Liver (tissue), 8 donors: ENCODE measurements at regions not wholly inside any gene's neighbourhood (a gene's known extent, or its start where the extent isn't known, plus 50 kb on each side); places are given as distances from the start of the nearest gene placed in this dataset.
A peak's percentile ranks its signal among the peaks of the same experiment; 100 is the strongest.

ENCODE experiments used
- DNase-seq: peaks from one replicate; pipeline ENCODE4 v3.0.0-alpha.2; 2017; ENCODE audit warnings: low spot score
- H3K27ac ChIP-seq, 2 donors: one replicate each; pipeline ENCODE4 v1.7.0; 2013; ENCODE audit warnings: inconsistent platforms in 2 of 2, low read length in 2 of 2, control low read depth in 1 of 2, low read depth in 1 of 2, mild to moderate bottlenecking in 1 of 2
- H3K27me3 ChIP-seq, 4 donors: one replicate each; pipeline versions ENCODE4 v1.6.1 to v1.7.0; 2013; ENCODE audit warnings: low read length in 3 of 4, inconsistent platforms in 1 of 4, mild to moderate bottlenecking in 1 of 4, moderate library complexity in 1 of 4; ENCODE audit not compliant: control insufficient read depth in 4 of 4, insufficient read depth in 4 of 4
- H3K36me3 ChIP-seq, 4 donors: one replicate each; pipeline versions ENCODE4 v1.6.1 to v1.7.0; 2013; ENCODE audit warnings: low read length in 3 of 4, mild to moderate bottlenecking in 3 of 4, low read depth in 1 of 4, moderate library complexity in 1 of 4; ENCODE audit not compliant: control insufficient read depth in 4 of 4, insufficient read depth in 3 of 4
- H3K4me1 ChIP-seq, 4 donors: one replicate each; pipeline versions ENCODE4 v1.6.1 to v1.7.0; 2013; ENCODE audit warnings: low read length in 3 of 4, mild to moderate bottlenecking in 3 of 4, moderate library complexity in 1 of 4; ENCODE audit not compliant: control insufficient read depth in 4 of 4, insufficient read depth in 4 of 4
- H3K4me3 ChIP-seq, 3 donors: one replicate each; pipeline versions ENCODE4 v1.6.1 to v1.7.0; 2013; ENCODE audit warnings: low read length in 3 of 3, control low read depth in 1 of 3, low read depth in 1 of 3, mild to moderate bottlenecking in 1 of 3
- H3K9ac ChIP-seq, 2 donors: one replicate each; pipeline ENCODE4 v1.7.0; 2013; ENCODE audit warnings: low read length in 2 of 2, mild to moderate bottlenecking in 2 of 2, moderate library complexity in 2 of 2, control low read depth in 1 of 2, low read depth in 1 of 2
- H3K9me3 ChIP-seq, 4 donors: one replicate each; pipeline versions ENCODE4 v1.6.1 to v1.7.0; 2013; ENCODE audit warnings: low read length in 3 of 4; ENCODE audit not compliant: control insufficient read depth in 4 of 4
- EGR1 ChIP-seq, 2 donors: IDR thresholded peaks; 2 replicates each; pipeline ENCODE4 v1.6.1; 2016 to 2018; ENCODE audit warnings: antibody characterized with exemption in 2 of 2, low read depth in 2 of 2
- FOXA1 ChIP-seq: IDR thresholded peaks from 2 replicates; pipeline ENCODE4 v1.6.1; 2016; ENCODE audit warnings: antibody characterized with exemption
- FOXA2 ChIP-seq: IDR thresholded peaks from 2 replicates; pipeline ENCODE4 v1.6.1; 2016; ENCODE audit warnings: antibody characterized with exemption
- GABPA ChIP-seq, 2 donors: IDR thresholded peaks in 1 of 2; conservative IDR thresholded peaks in 1 of 2; 2 replicates each; pipeline ENCODE4 v1.6.1; 2016; ENCODE audit warnings: antibody characterized with exemption in 2 of 2, mild to moderate bottlenecking in 1 of 2, moderate library complexity in 1 of 2
- HNF4A ChIP-seq, 2 donors: conservative IDR thresholded peaks; 2 replicates each; pipeline ENCODE4 v1.6.1; 2016; ENCODE audit warnings: antibody characterized with exemption in 2 of 2, mild to moderate bottlenecking in 2 of 2
- JUND ChIP-seq, 2 donors: IDR thresholded peaks; 2 replicates each; pipeline ENCODE4 v1.6.1; 2016; ENCODE audit warnings: antibody characterized with exemption in 2 of 2
- NR2F2 ChIP-seq: IDR thresholded peaks from 2 replicates; pipeline ENCODE4 v1.6.1; 2016; ENCODE audit warnings: antibody characterized with exemption
- RAD21 ChIP-seq, 2 donors: IDR thresholded peaks; 2 replicates each; pipeline ENCODE4 v1.6.1; 2016; ENCODE audit warnings: antibody characterized with exemption in 2 of 2, mild to moderate bottlenecking in 2 of 2
- RXRA ChIP-seq, 2 donors: IDR thresholded peaks; 2 replicates each; pipeline ENCODE4 v1.6.1; 2017 to 2018; ENCODE audit warnings: antibody characterized with exemption in 2 of 2, mild to moderate bottlenecking in 1 of 2
- SP1 ChIP-seq: IDR thresholded peaks from 2 replicates; pipeline ENCODE4 v1.6.1; 2018; ENCODE audit warnings: antibody characterized with exemption, mild to moderate bottlenecking
- TAF1 ChIP-seq: conservative IDR thresholded peaks from 2 replicates; pipeline ENCODE4 v1.6.1; 2016; ENCODE audit warnings: antibody characterized with exemption, mild to moderate bottlenecking
- YY1 ChIP-seq: IDR thresholded peaks from 2 replicates; pipeline ENCODE4 v1.6.1; 2016; ENCODE audit warnings: antibody characterized with exemption, mild to moderate bottlenecking
- WGBS: extraction: QIAGEN DNeasy Blood & Tissue Kit; methylation state at CpG from one replicate; pipeline ENCODE4 v1.1.7; 2013; 5-methylcytosine and 5-hydroxymethylcytosine counted together
- TF ChIP-seq, protein P1 (sequence below): IDR thresholded peaks from 2 replicates; pipeline ENCODE4 v1.6.1; 2016; ENCODE audit warnings: antibody characterized with exemption
- TF ChIP-seq, protein P2 (sequence below): IDR thresholded peaks from 2 replicates; pipeline ENCODE4 v1.6.1; 2016; ENCODE audit warnings: antibody characterized with exemption
- TF ChIP-seq, protein P3 (sequence below): fragments of 150-350 bp; IDR thresholded peaks from 2 replicates; pipeline ENCODE4 v1.5.1; 2017; ENCODE audit warnings: improper control_type of control experiment, low read depth, low read length; ENCODE audit not compliant: missing input control
- TF ChIP-seq, protein P4 (sequence below): IDR thresholded peaks from 2 replicates; pipeline ENCODE4 v1.6.1; 2016; ENCODE audit warnings: antibody characterized with exemption
- TF ChIP-seq, protein P5 (sequence below): IDR thresholded peaks from 2 replicates; pipeline ENCODE4 v1.6.1; 2016; ENCODE audit warnings: antibody characterized with exemption, mild to moderate bottlenecking
- donor health status: healthy.
- donor health status: healthy.
- donor health status: healthy.
- donor health status: healthy.
- donor health status: healthy.

DNA sequence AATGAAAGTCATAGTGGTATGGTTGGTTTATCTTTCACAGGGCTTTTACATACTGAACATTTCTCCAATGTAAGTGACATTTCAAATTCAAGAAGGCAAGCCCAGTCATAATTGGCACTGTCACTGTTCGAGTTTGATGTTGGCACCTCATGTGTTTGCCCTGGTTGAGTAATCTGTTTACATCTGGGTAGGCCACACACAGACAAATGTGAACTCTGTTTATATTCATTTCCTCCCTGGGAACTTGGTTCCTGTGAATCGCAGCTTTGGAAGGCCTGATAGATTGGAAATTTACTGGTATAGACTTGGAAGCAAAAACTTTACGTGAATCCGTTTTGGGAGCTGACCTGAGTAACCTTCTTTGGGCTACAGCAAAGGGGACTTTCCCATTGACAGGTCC is 395.2 kb upstream of the AZI2 start:
- Histone ChIP-seq H3K27me3 (no peaks in the 10 kb centered on the region), H3K4me1 (peaks cover 0 to 13% (median 4%) of the 10 kb centered on the region in 4 donors), H3K27ac (peak overlapping the region in 1 of 2 donors; percentile 42), H3K9me3 (no peaks in the 10 kb centered on the region), H3K36me3 (no peaks in the 10 kb centered on the region), H3K4me3 (no peak overlapping the region), H3K9ac (no peak overlapping the region)
- TF ChIP-seq TAF1 = no peak
- peak; percentile 35 to 73 for TF ChIP-seq HNF4A (conservative IDR thresholded peaks at IDR 0.05)
- peak; percentile 94 for TF ChIP-seq FOXA2
- TF ChIP-seq RXRA (IDR thresholded peaks at IDR 0.05) = peak; percentile 41 to 77
- TF ChIP-seq, protein P1, sequence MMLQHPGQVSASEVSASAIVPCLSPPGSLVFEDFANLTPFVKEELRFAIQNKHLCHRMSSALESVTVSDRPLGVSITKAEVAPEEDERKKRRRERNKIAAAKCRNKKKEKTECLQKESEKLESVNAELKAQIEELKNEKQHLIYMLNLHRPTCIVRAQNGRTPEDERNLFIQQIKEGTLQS = no peak
- TF ChIP-seq YY1 = peak; percentile 63
- TF ChIP-seq, protein P2, sequence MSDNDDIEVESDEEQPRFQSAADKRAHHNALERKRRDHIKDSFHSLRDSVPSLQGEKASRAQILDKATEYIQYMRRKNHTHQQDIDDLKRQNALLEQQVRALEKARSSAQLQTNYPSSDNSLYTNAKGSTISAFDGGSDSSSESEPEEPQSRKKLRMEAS = peak; percentile 62
- TF ChIP-seq, protein P3, sequence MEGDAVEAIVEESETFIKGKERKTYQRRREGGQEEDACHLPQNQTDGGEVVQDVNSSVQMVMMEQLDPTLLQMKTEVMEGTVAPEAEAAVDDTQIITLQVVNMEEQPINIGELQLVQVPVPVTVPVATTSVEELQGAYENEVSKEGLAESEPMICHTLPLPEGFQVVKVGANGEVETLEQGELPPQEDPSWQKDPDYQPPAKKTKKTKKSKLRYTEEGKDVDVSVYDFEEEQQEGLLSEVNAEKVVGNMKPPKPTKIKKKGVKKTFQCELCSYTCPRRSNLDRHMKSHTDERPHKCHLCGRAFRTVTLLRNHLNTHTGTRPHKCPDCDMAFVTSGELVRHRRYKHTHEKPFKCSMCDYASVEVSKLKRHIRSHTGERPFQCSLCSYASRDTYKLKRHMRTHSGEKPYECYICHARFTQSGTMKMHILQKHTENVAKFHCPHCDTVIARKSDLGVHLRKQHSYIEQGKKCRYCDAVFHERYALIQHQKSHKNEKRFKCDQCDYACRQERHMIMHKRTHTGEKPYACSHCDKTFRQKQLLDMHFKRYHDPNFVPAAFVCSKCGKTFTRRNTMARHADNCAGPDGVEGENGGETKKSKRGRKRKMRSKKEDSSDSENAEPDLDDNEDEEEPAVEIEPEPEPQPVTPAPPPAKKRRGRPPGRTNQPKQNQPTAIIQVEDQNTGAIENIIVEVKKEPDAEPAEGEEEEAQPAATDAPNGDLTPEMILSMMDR = no peak
- TF ChIP-seq, protein P4, sequence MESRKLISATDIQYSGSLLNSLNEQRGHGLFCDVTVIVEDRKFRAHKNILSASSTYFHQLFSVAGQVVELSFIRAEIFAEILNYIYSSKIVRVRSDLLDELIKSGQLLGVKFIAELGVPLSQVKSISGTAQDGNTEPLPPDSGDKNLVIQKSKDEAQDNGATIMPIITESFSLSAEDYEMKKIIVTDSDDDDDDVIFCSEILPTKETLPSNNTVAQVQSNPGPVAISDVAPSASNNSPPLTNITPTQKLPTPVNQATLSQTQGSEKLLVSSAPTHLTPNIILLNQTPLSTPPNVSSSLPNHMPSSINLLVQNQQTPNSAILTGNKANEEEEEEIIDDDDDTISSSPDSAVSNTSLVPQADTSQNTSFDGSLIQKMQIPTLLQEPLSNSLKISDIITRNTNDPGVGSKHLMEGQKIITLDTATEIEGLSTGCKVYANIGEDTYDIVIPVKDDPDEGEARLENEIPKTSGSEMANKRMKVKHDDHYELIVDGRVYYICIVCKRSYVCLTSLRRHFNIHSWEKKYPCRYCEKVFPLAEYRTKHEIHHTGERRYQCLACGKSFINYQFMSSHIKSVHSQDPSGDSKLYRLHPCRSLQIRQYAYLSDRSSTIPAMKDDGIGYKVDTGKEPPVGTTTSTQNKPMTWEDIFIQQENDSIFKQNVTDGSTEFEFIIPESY = peak; percentile 63
- peak; percentile 69 for TF ChIP-seq FOXA1
- no peak for TF ChIP-seq NR2F2
- TF ChIP-seq SP1 = peak; percentile 35
- TF ChIP-seq EGR1 (IDR thresholded peaks at IDR 0.05; ENCODE audit: low read depth in 2 of 2) = no peak
- peak in 1 of 2 donors; percentile 59 for TF ChIP-seq GABPA (IDR thresholded peaks at IDR 0.05 in 1 of 2, conservative IDR thresholded peaks at IDR 0.05 in 1 of 2)
- TF ChIP-seq, protein P5, sequence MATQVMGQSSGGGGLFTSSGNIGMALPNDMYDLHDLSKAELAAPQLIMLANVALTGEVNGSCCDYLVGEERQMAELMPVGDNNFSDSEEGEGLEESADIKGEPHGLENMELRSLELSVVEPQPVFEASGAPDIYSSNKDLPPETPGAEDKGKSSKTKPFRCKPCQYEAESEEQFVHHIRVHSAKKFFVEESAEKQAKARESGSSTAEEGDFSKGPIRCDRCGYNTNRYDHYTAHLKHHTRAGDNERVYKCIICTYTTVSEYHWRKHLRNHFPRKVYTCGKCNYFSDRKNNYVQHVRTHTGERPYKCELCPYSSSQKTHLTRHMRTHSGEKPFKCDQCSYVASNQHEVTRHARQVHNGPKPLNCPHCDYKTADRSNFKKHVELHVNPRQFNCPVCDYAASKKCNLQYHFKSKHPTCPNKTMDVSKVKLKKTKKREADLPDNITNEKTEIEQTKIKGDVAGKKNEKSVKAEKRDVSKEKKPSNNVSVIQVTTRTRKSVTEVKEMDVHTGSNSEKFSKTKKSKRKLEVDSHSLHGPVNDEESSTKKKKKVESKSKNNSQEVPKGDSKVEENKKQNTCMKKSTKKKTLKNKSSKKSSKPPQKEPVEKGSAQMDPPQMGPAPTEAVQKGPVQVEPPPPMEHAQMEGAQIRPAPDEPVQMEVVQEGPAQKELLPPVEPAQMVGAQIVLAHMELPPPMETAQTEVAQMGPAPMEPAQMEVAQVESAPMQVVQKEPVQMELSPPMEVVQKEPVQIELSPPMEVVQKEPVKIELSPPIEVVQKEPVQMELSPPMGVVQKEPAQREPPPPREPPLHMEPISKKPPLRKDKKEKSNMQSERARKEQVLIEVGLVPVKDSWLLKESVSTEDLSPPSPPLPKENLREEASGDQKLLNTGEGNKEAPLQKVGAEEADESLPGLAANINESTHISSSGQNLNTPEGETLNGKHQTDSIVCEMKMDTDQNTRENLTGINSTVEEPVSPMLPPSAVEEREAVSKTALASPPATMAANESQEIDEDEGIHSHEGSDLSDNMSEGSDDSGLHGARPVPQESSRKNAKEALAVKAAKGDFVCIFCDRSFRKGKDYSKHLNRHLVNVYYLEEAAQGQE = peak; percentile 17
- TF ChIP-seq RAD21 (IDR thresholded peaks at IDR 0.05) = peak in 1 of 2 donors; percentile 39
- peak; percentile 25 to 65 for TF ChIP-seq JUND (IDR thresholded peaks at IDR 0.05)
- WGBS = 27% methylated on average over 4 of the region's 4 CpGs
- no peak for DNase-seq
